ENCODE measurements at regions not wholly inside any gene's neighbourhood (a gene's known extent, or its start where the extent isn't known, plus 50 kb on each side); places are given as distances from the start of the nearest gene placed in this dataset.

DNA sequence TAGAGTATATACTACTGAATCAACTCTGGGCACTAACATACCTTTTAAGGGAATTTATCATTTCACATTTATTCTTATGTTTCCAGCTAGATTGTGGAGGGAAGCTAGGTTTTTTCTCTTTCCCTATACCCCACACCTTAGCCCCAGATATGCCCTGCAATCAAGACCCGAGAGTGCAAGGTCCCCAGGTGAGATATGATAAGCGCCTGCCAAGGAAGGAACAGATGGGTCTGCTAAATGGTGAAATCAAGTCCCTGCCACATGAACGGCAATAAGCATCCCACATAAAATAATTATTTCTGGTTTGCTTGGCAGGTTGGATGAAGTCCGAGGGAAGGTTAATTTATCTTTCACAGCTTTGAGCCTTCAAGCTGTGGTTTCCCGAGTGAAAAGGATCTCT lies 195.5 kb downstream of the TOX3 start:
- TF ChIP-seq POLR2A (IDR thresholded peaks at IDR 0.05; ENCODE audit: borderline replicate concordance, extremely low read depth, insufficient read depth, insufficient read length) = no peak
- no peak for TF ChIP-seq EZH2 (IDR thresholded peaks at IDR 0.05)
- TF ChIP-seq, protein P1, sequence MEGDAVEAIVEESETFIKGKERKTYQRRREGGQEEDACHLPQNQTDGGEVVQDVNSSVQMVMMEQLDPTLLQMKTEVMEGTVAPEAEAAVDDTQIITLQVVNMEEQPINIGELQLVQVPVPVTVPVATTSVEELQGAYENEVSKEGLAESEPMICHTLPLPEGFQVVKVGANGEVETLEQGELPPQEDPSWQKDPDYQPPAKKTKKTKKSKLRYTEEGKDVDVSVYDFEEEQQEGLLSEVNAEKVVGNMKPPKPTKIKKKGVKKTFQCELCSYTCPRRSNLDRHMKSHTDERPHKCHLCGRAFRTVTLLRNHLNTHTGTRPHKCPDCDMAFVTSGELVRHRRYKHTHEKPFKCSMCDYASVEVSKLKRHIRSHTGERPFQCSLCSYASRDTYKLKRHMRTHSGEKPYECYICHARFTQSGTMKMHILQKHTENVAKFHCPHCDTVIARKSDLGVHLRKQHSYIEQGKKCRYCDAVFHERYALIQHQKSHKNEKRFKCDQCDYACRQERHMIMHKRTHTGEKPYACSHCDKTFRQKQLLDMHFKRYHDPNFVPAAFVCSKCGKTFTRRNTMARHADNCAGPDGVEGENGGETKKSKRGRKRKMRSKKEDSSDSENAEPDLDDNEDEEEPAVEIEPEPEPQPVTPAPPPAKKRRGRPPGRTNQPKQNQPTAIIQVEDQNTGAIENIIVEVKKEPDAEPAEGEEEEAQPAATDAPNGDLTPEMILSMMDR (IDR thresholded peaks at IDR 0.05 in 2 of 3, conservative IDR thresholded peaks at IDR 0.05 in 1 of 3; ENCODE audit: borderline replicate concordance in 1 of 3, insufficient read depth in 1 of 3, low read depth in 2 of 3, low read length in 2 of 3) = no peak
- TF ChIP-seq, protein P2, sequence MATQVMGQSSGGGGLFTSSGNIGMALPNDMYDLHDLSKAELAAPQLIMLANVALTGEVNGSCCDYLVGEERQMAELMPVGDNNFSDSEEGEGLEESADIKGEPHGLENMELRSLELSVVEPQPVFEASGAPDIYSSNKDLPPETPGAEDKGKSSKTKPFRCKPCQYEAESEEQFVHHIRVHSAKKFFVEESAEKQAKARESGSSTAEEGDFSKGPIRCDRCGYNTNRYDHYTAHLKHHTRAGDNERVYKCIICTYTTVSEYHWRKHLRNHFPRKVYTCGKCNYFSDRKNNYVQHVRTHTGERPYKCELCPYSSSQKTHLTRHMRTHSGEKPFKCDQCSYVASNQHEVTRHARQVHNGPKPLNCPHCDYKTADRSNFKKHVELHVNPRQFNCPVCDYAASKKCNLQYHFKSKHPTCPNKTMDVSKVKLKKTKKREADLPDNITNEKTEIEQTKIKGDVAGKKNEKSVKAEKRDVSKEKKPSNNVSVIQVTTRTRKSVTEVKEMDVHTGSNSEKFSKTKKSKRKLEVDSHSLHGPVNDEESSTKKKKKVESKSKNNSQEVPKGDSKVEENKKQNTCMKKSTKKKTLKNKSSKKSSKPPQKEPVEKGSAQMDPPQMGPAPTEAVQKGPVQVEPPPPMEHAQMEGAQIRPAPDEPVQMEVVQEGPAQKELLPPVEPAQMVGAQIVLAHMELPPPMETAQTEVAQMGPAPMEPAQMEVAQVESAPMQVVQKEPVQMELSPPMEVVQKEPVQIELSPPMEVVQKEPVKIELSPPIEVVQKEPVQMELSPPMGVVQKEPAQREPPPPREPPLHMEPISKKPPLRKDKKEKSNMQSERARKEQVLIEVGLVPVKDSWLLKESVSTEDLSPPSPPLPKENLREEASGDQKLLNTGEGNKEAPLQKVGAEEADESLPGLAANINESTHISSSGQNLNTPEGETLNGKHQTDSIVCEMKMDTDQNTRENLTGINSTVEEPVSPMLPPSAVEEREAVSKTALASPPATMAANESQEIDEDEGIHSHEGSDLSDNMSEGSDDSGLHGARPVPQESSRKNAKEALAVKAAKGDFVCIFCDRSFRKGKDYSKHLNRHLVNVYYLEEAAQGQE (IDR thresholded peaks at IDR 0.05; ENCODE audit: low read depth) = no peak
- no peak for TF ChIP-seq ZFX (IDR thresholded peaks at IDR 0.05)
- TF ChIP-seq CBX3 (IDR thresholded peaks at IDR 0.05; ENCODE audit: low read depth) = no peak
- no peak for TF ChIP-seq POLR2AphosphoS5 (IDR thresholded peaks at IDR 0.05; ENCODE audit: low read depth, low read length)
